ENCODE measurements at regions not wholly inside any gene's neighbourhood (a gene's known extent, or its start where the extent isn't known, plus 50 kb on each side); places are given as distances from the start of the nearest gene placed in this dataset.
"Not testable (repeated sequence)": the region's sequence is repeated elsewhere in the genome, so short reads cannot be mapped to it uniquely, and the experiment has no call there.

- whole genome bisulfite sequencing, 3 donors = 4 to 9% (median 7%) methylated on average over 26 of the region's 26 CpGs
- H3K27ac ChIP-seq (ENCODE audit: low read depth in 1 of 3, low read length in 2 of 3) = peak overlapping the region in 1 of 3 donors; percentile 52
- H3K36me3 ChIP-seq (ENCODE audit: control insufficient read depth in 3 of 3, insufficient read depth in 2 of 3, low read depth in 1 of 3, low read length in 3 of 3) = no peaks in the 10 kb centered on the region
- peaks cover 0 to 5% (median 3%) of the 10 kb centered on the region in 3 donors for H3K4me1 ChIP-seq (ENCODE audit: control insufficient read depth in 3 of 3, insufficient read depth in 2 of 3, low read depth in 1 of 3, low read length in 2 of 3)
- no peak for FAIRE-seq
- H3K4me3 ChIP-seq (ENCODE audit: low read depth in 1 of 3, low read length in 3 of 3) = peak overlapping the region in 1 of 3 donors; percentile 51
- H3K27me3 ChIP-seq (ENCODE audit: control insufficient read depth in 3 of 3, insufficient read depth in 3 of 3, low read length in 3 of 3) = peaks cover 0 to 42% (median 2%) of the 10 kb centered on the region in 3 donors
- peak in 1 of 2 donors; percentile 21 for DNase-seq
- no peaks in the 10 kb centered on the region for H3K9me3 ChIP-seq (ENCODE audit: control insufficient read depth in 2 of 2, insufficient read depth in 1 of 2, low read depth in 1 of 2, low read length in 1 of 2)
Observed at GRCh38 chr6:166253778-166254204, 54.4 kb downstream of the PRR18 start.

GRCh38 chr6:166253281-166253681 is 54.9 kb downstream of the PRR18 start:
- FAIRE-seq = no peak
- WGBS, 3 donors = 1 to 4% (median 2%) methylated on average over 29 to 38 of the region's 38 CpGs

GRCh38 chr6:166252601-166253000 is 55.6 kb downstream of the PRR18 start:
- 89 to 93% (median 93%) methylated on average over 20 to 27 of the region's 27 CpGs for WGBS, 3 donors
- FAIRE-seq (no peak), DNase-seq (no peak)

More at GRCh38 chr6:166253281-166253681, 54.9 kb downstream of the PRR18 start:
- Histone ChIP-seq H3K4me3 (ENCODE audit: low read depth in 1 of 3, low read length in 3 of 3) (peak overlapping the region in 2 of 3 donors; percentile 5 to 51), H3K36me3 (ENCODE audit: control insufficient read depth in 3 of 3, insufficient read depth in 2 of 3, low read depth in 1 of 3, low read length in 3 of 3) (no peaks in the 10 kb centered on the region), H3K27ac (ENCODE audit: low read depth in 1 of 3, low read length in 2 of 3) (peak overlapping the region in 1 of 3 donors; percentile 52), H3K27me3 (ENCODE audit: control insufficient read depth in 3 of 3, insufficient read depth in 3 of 3, low read length in 3 of 3) (peaks cover 0 to 41% (median 2%) of the 10 kb centered on the region in 3 donors), H3K4me1 (ENCODE audit: control insufficient read depth in 3 of 3, insufficient read depth in 2 of 3, low read depth in 1 of 3, low read length in 2 of 3) (peaks cover 0 to 5% (median 3%) of the 10 kb centered on the region in 3 donors), H3K9me3 (ENCODE audit: control insufficient read depth in 2 of 2, insufficient read depth in 1 of 2, low read depth in 1 of 2, low read length in 1 of 2) (no peaks in the 10 kb centered on the region)
- DNase-seq = peak in 1 of 2 donors; percentile 34

GRCh38 chr6:166251655-166252054 is 56.5 kb downstream of the PRR18 start:
- Histone ChIP-seq H3K27me3 (ENCODE audit: control insufficient read depth in 3 of 3, insufficient read depth in 3 of 3, low read length in 3 of 3) (peaks cover 0 to 31% (median 2%) of the 10 kb centered on the region in 3 donors), H3K27ac (ENCODE audit: low read depth in 1 of 3, low read length in 2 of 3) (no peak overlapping the region), H3K36me3 (ENCODE audit: control insufficient read depth in 3 of 3, insufficient read depth in 2 of 3, low read depth in 1 of 3, low read length in 3 of 3) (no peaks in the 10 kb centered on the region), H3K9me3 (ENCODE audit: control insufficient read depth in 2 of 2, insufficient read depth in 1 of 2, low read depth in 1 of 2, low read length in 1 of 2) (no peaks in the 10 kb centered on the region), H3K4me1 (ENCODE audit: control insufficient read depth in 3 of 3, insufficient read depth in 2 of 3, low read depth in 1 of 3, low read length in 2 of 3) (peaks cover 0 to 5% (median 3%) of the 10 kb centered on the region in 3 donors), H3K4me3 (ENCODE audit: low read depth in 1 of 3, low read length in 3 of 3) (no peak overlapping the region)
- no peak for DNase-seq
- 45 to 54% (median 51%) methylated on average over 6 of the region's 6 CpGs for WGBS, 3 donors
- FAIRE-seq = no peak

More at GRCh38 chr6:166252601-166253000, 55.6 kb downstream of the PRR18 start:
- Histone ChIP-seq H3K27me3 (ENCODE audit: control insufficient read depth in 3 of 3, insufficient read depth in 3 of 3, low read length in 3 of 3) (peaks cover 0 to 35% (median 2%) of the 10 kb centered on the region in 3 donors), H3K4me1 (ENCODE audit: control insufficient read depth in 3 of 3, insufficient read depth in 2 of 3, low read depth in 1 of 3, low read length in 2 of 3) (peaks cover 0 to 5% (median 3%) of the 10 kb centered on the region in 3 donors), H3K9me3 (ENCODE audit: control insufficient read depth in 2 of 2, insufficient read depth in 1 of 2, low read depth in 1 of 2, low read length in 1 of 2) (no peaks in the 10 kb centered on the region), H3K4me3 (ENCODE audit: low read depth in 1 of 3, low read length in 3 of 3) (no peak overlapping the region), H3K27ac (ENCODE audit: low read depth in 1 of 3, low read length in 2 of 3) (no peak overlapping the region), H3K36me3 (ENCODE audit: control insufficient read depth in 3 of 3, insufficient read depth in 2 of 3, low read depth in 1 of 3, low read length in 3 of 3) (no peaks in the 10 kb centered on the region)

- DNase-seq (no peak), FAIRE-seq (no peak)
- no peak overlapping the region for H3K27ac ChIP-seq (ENCODE audit: low read depth in 1 of 3, low read length in 2 of 3)
- H3K9me3 ChIP-seq (ENCODE audit: control insufficient read depth in 2 of 2, insufficient read depth in 1 of 2, low read depth in 1 of 2, low read length in 1 of 2) = no peaks in the 10 kb centered on the region
- H3K27me3 ChIP-seq (ENCODE audit: control insufficient read depth in 3 of 3, insufficient read depth in 3 of 3, low read length in 3 of 3) = peaks cover 0 to 31% (median 2%) of the 10 kb centered on the region in 3 donors
- no peak overlapping the region for H3K4me3 ChIP-seq (ENCODE audit: low read depth in 1 of 3, low read length in 3 of 3)
- H3K4me1 ChIP-seq (ENCODE audit: control insufficient read depth in 3 of 3, insufficient read depth in 2 of 3, low read depth in 1 of 3, low read length in 2 of 3) = peaks cover 0 to 5% (median 3%) of the 10 kb centered on the region in 3 donors
- H3K36me3 ChIP-seq (ENCODE audit: control insufficient read depth in 3 of 3, insufficient read depth in 2 of 3, low read depth in 1 of 3, low read length in 3 of 3) = no peaks in the 10 kb centered on the region
- WGBS, 3 donors = 49 to 61% (median 50%) methylated on average over 3 of the region's 3 CpGs
Observed at GRCh38 chr6:166251211-166251610, 57.0 kb downstream of the PRR18 start.

- not testable (repeated sequence) for H3K9me3 ChIP-seq (ENCODE audit: control insufficient read depth in 2 of 2, insufficient read depth in 1 of 2, low read depth in 1 of 2, low read length in 1 of 2); FAIRE-seq; DNase-seq; H3K36me3 ChIP-seq (ENCODE audit: control insufficient read depth in 3 of 3, insufficient read depth in 2 of 3, low read depth in 1 of 3, low read length in 3 of 3); H3K4me3 ChIP-seq (ENCODE audit: low read depth in 1 of 3, low read length in 3 of 3); H3K4me1 ChIP-seq (ENCODE audit: control insufficient read depth in 3 of 3, insufficient read depth in 2 of 3, low read depth in 1 of 3, low read length in 2 of 3); H3K27ac ChIP-seq (ENCODE audit: low read depth in 1 of 3, low read length in 2 of 3)
- 86 to 94% (median 92%) methylated on average over 16 of the region's 16 CpGs for WGBS, 3 donors
- peaks cover 0 to 24% (median 3%) of the 10 kb centered on the region in 3 donors for H3K27me3 ChIP-seq (ENCODE audit: control insufficient read depth in 3 of 3, insufficient read depth in 3 of 3, low read length in 3 of 3)
Observed at GRCh38 chr6:166249061-166249785, 59.0 kb downstream of the PRR18 start.

GRCh38 chr6:166245148-166245547 is 63.0 kb downstream of the PRR18 start:
- H3K4me1 ChIP-seq (ENCODE audit: control insufficient read depth in 3 of 3, insufficient read depth in 2 of 3, low read depth in 1 of 3, low read length in 2 of 3) = no peaks in the 10 kb centered on the region
- H3K9me3 ChIP-seq (ENCODE audit: control insufficient read depth in 2 of 2, insufficient read depth in 1 of 2, low read depth in 1 of 2, low read length in 1 of 2) = no peaks in the 10 kb centered on the region
- H3K36me3 ChIP-seq (ENCODE audit: control insufficient read depth in 3 of 3, insufficient read depth in 2 of 3, low read depth in 1 of 3, low read length in 3 of 3) = no peaks in the 10 kb centered on the region
- WGBS, 3 donors = 51 to 69% (median 57%) methylated on average over 5 of the region's 5 CpGs
- peaks cover 0 to 17% (median 1%) of the 10 kb centered on the region in 3 donors for H3K27me3 ChIP-seq (ENCODE audit: control insufficient read depth in 3 of 3, insufficient read depth in 3 of 3, low read length in 3 of 3)
- H3K27ac ChIP-seq (ENCODE audit: low read depth in 1 of 3, low read length in 2 of 3) = no peak overlapping the region
- no peak for DNase-seq
- no peak overlapping the region for H3K4me3 ChIP-seq (ENCODE audit: low read depth in 1 of 3, low read length in 3 of 3)
- no peak for FAIRE-seq

GRCh38 chr6:166244353-166245045 is 63.7 kb downstream of the PRR18 start:
- DNase-seq (peak in 1 of 2 donors; percentile 17), FAIRE-seq (no peak)
- Histone ChIP-seq H3K27ac (ENCODE audit: low read depth in 1 of 3, low read length in 2 of 3) (no peak overlapping the region), H3K4me3 (ENCODE audit: low read depth in 1 of 3, low read length in 3 of 3) (no peak overlapping the region), H3K4me1 (ENCODE audit: control insufficient read depth in 3 of 3, insufficient read depth in 2 of 3, low read depth in 1 of 3, low read length in 2 of 3) (no peaks in the 10 kb centered on the region), H3K36me3 (ENCODE audit: control insufficient read depth in 3 of 3, insufficient read depth in 2 of 3, low read depth in 1 of 3, low read length in 3 of 3) (no peaks in the 10 kb centered on the region), H3K27me3 (ENCODE audit: control insufficient read depth in 3 of 3, insufficient read depth in 3 of 3, low read length in 3 of 3) (peaks cover 0 to 17% (median 1%) of the 10 kb centered on the region in 3 donors), H3K9me3 (ENCODE audit: control insufficient read depth in 2 of 2, insufficient read depth in 1 of 2, low read depth in 1 of 2, low read length in 1 of 2) (no peaks in the 10 kb centered on the region)
- 46 to 50% (median 49%) methylated on average over 11 of the region's 11 CpGs for WGBS, 3 donors

All from small intestine (tissue), 7 donors.